Stomach smooth muscle (tissue), 2 donors: ENCODE measurements at regions not wholly inside any gene's neighbourhood (a gene's known extent, or its start where the extent isn't known, plus 50 kb on each side); places are given as distances from the start of the nearest gene placed in this dataset.

Experiments used
- H3K27ac ChIP-seq: one replicate; pipeline ENCODE4 v1.7.0; 2013; ENCODE audit warnings: mild to moderate bottlenecking, low read length, inconsistent platforms
- H3K27me3 ChIP-seq, 2 donors: one replicate each; pipeline ENCODE4 v1.7.0; 2013; ENCODE audit warnings: low read length in 2 of 2; ENCODE audit not compliant: insufficient read depth in 2 of 2, control insufficient read depth in 1 of 2
- H3K36me3 ChIP-seq, 2 donors: one replicate each; pipeline ENCODE4 v1.7.0; 2013; ENCODE audit warnings: low read length in 2 of 2; ENCODE audit not compliant: control insufficient read depth in 2 of 2, insufficient read depth in 2 of 2
- H3K4me1 ChIP-seq: one replicate; pipeline ENCODE4 v1.7.0; 2013; ENCODE audit warnings: low read length; ENCODE audit not compliant: control insufficient read depth, insufficient read depth
- H3K4me3 ChIP-seq, 2 donors: one replicate each; pipeline ENCODE4 v1.7.0; 2013; ENCODE audit warnings: low read length in 2 of 2
- H3K9ac ChIP-seq, 2 donors: one replicate each; pipeline ENCODE4 v1.7.0; 2013; ENCODE audit warnings: low read length in 2 of 2, mild to moderate bottlenecking in 1 of 2
- H3K9me3 ChIP-seq, 2 donors: one replicate each; pipeline ENCODE4 v1.7.0; 2013; ENCODE audit warnings: low read length in 2 of 2; ENCODE audit not compliant: control insufficient read depth in 2 of 2
- donor health status: healthy.
- donor health status: Pancreatic carcinoma.

- H3K27me3 ChIP-seq = peaks cover 0 to 8% of the 10 kb centered on the region in 2 donors
- peaks cover 4 to 12% of the 10 kb centered on the region in 2 donors for H3K9me3 ChIP-seq
- H3K4me1 ChIP-seq = no peaks in the 10 kb centered on the region
- H3K4me3 ChIP-seq = no peak overlapping the region
- H3K27ac ChIP-seq = no peak overlapping the region
- no peak overlapping the region for H3K9ac ChIP-seq
- H3K36me3 ChIP-seq = no peaks in the 10 kb centered on the region
These were observed 355.8 kb downstream of the SOX9 start for GRCh38 chr17:72476575-72476986.

DNA sequence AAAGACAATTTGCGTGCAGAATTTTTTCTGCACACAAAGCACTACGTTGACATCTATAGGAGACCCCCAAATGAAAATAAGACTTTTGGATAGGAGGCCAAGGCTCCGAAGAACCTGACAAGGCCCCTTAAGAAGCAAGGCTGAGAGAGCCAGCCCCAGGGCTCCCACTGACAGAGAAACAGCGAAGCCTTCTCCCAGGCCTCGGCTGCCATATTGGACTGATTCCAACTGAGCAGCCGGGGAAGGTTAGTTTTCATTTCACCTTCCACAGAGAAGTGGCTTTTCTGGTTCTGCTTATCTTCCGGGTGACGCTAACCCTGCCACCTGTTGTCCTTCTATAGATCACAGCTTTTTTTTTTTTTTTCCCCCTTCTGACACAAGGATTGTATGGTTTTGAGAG lies 356.7 kb downstream of the SOX9 start:
- H3K9me3 ChIP-seq = peaks cover 7 to 12% of the 10 kb centered on the region in 2 donors
- no peak overlapping the region for H3K27ac ChIP-seq
- H3K9ac ChIP-seq = no peak overlapping the region
- peaks cover 0 to 6% of the 10 kb centered on the region in 2 donors for H3K27me3 ChIP-seq
- H3K4me1 ChIP-seq = no peaks in the 10 kb centered on the region
- no peak overlapping the region for H3K4me3 ChIP-seq
- no peaks in the 10 kb centered on the region for H3K36me3 ChIP-seq

GRCh38 chr17:72479113-72479512 lies 358.3 kb downstream of the SOX9 start:
- Histone ChIP-seq H3K9ac (no peak overlapping the region), H3K4me3 (no peak overlapping the region), H3K36me3 (no peaks in the 10 kb centered on the region), H3K9me3 (peaks cover 4 to 12% of the 10 kb centered on the region in 2 donors), H3K27ac (no peak overlapping the region), H3K27me3 (peaks cover 0 to 6% of the 10 kb centered on the region in 2 donors), H3K4me1 (no peaks in the 10 kb centered on the region)

DNA sequence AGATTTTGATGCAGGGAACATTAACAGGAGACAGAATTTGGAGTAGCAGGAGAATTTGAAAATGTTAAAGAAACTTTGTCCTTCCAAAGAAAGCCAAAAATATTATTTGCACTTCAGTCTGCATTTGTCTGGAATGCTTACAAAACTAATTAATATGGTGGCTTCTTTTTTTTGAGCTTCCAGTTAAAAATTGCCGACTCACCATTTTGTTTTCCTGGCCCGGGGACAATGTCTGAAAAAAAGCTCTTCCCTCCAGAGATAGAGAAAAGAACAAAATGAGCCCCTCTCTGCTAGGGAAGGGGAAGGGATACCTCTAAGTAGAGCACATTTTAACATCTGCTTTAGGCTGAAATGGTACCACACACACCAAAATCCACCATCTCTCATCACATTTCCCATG lies 360.8 kb downstream of the SOX9 start:
- Histone ChIP-seq H3K27me3 (peaks cover 0 to 6% of the 10 kb centered on the region in 2 donors), H3K9ac (no peak overlapping the region), H3K9me3 (peaks cover 3% of the 10 kb centered on the region in 2 donors), H3K4me3 (no peak overlapping the region), H3K4me1 (no peaks in the 10 kb centered on the region), H3K36me3 (no peaks in the 10 kb centered on the region), H3K27ac (no peak overlapping the region)

GRCh38 chr17:72485596-72485995 lies 364.8 kb downstream of the SOX9 start:
- H3K9ac ChIP-seq = no peak overlapping the region
- H3K27ac ChIP-seq = no peak overlapping the region
- H3K4me1 ChIP-seq = no peaks in the 10 kb centered on the region
- H3K27me3 ChIP-seq = peaks cover 3 to 5% of the 10 kb centered on the region in 2 donors
- H3K36me3 ChIP-seq = no peaks in the 10 kb centered on the region
- no peak overlapping the region for H3K4me3 ChIP-seq
- peaks cover 4% of the 10 kb centered on the region in 2 donors for H3K9me3 ChIP-seq

DNA sequence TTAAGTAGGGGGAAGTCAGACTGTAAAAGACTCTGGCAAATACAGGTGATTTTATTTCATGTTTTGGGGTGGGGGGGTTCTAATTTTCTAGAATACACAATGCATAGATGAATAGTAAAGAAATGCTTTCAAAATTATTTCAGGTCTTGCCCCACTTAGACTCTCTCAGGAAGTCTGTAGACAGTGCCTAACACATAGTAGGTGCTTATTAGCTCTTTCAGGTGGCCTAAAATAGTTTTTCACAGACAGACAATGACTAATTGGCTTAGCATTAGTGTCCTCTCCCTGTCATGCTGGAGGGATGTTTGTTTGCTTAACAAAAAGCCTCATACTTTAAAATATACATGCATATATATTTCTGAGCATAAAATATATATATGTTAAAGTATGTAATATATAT lies 366.0 kb downstream of the SOX9 start:
- no peak overlapping the region for H3K4me3 ChIP-seq
- H3K9me3 ChIP-seq = peaks cover 6 to 8% of the 10 kb centered on the region in 2 donors
- no peaks in the 10 kb centered on the region for H3K36me3 ChIP-seq
- H3K27ac ChIP-seq = no peak overlapping the region
- H3K4me1 ChIP-seq = no peaks in the 10 kb centered on the region
- H3K27me3 ChIP-seq = peaks cover 3 to 5% of the 10 kb centered on the region in 2 donors
- H3K9ac ChIP-seq = no peak overlapping the region

DNA sequence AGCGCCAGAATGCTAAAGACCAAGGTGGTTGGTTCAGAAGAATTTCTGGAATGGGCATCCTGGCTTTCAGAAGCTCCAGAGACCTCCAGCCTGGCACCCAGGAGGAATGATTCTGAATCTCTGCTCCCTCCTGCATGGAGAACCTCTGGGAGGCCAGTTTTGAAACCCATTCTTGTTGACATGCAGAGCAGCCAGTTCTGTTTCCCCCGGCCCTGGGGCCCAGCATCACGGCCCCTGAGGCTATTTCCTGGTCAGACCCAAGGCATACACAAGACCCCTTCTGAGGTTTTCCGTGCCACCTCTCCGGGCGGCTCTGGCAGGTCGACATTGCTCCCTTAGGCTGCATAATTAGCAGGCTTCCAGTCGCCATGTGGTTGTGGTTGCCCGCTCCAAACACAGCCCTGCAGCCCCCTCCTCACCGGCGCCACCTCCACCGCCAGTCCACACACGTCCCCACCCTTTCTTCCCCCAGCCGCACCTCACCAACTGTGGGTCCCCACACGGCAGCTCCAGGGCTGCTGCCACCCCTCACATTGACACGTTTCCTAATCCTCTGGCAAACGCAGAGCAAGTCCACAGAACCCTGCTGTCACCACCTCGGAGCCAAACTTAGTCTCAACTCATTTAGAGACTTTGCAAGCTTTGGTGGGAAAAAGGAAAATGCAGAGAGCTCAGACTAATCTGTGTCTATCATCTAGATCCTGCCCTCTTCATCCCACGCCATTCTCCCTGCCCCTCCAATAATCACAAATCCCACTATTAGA lies 367.1 kb downstream of the SOX9 start:
- peaks cover 6 to 7% of the 10 kb centered on the region in 2 donors for H3K9me3 ChIP-seq
- H3K27ac ChIP-seq = no peak overlapping the region
- H3K9ac ChIP-seq = no peak overlapping the region
- no peaks in the 10 kb centered on the region for H3K4me1 ChIP-seq
- no peak overlapping the region for H3K4me3 ChIP-seq
- peaks cover 3 to 5% of the 10 kb centered on the region in 2 donors for H3K27me3 ChIP-seq
- no peaks in the 10 kb centered on the region for H3K36me3 ChIP-seq

- Histone ChIP-seq H3K36me3 (no peaks in the 10 kb centered on the region), H3K9me3 (peaks cover 4 to 7% of the 10 kb centered on the region in 2 donors), H3K27me3 (peaks cover 3 to 5% of the 10 kb centered on the region in 2 donors), H3K9ac (no peak overlapping the region), H3K4me1 (no peaks in the 10 kb centered on the region), H3K4me3 (no peak overlapping the region), H3K27ac (no peak overlapping the region)
These were observed 367.9 kb downstream of the SOX9 start for GRCh38 chr17:72488555-72489271.

- Histone ChIP-seq H3K27me3 (peaks cover 3 to 5% of the 10 kb centered on the region in 2 donors), H3K36me3 (no peaks in the 10 kb centered on the region), H3K4me1 (no peaks in the 10 kb centered on the region), H3K4me3 (no peak overlapping the region), H3K9me3 (peaks cover 4 to 7% of the 10 kb centered on the region in 2 donors), H3K27ac (no peak overlapping the region), H3K9ac (no peak overlapping the region)
These were observed 368.4 kb downstream of the SOX9 start for GRCh38 chr17:72489272-72489641.

GRCh38 chr17:72491102-72491501 lies 370.3 kb downstream of the SOX9 start:
- no peak overlapping the region for H3K4me3 ChIP-seq
- H3K27ac ChIP-seq = no peak overlapping the region
- no peak overlapping the region for H3K9ac ChIP-seq

DNA sequence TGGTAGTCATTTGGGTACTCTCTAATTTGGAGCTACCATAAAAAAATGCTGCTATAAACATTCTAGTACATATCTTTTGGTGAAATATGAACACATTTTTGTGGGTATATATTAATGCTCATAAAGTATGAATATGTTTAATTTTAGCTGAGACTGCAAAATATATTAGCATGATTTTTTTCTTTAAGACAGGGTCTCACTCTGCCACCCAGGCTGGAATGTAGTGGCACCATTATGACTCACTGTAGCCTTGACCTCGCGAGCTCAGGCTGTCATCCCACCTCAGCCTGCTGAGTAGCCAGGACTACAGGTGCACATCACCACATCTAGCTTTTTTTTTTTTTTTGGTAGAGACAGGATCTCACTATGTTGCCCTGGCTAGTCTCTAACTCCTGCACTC lies 371.7 kb downstream of the SOX9 start:
- Histone ChIP-seq H3K27me3 (peaks cover 3 to 5% of the 10 kb centered on the region in 2 donors), H3K4me3 (no peak overlapping the region), H3K36me3 (no peaks in the 10 kb centered on the region), H3K4me1 (no peaks in the 10 kb centered on the region), H3K27ac (no peak overlapping the region), H3K9me3 (peaks cover 4 to 7% of the 10 kb centered on the region in 2 donors), H3K9ac (no peak overlapping the region)

More at GRCh38 chr17:72491102-72491501, 370.3 kb downstream of the SOX9 start:
- Histone ChIP-seq H3K4me1 (no peaks in the 10 kb centered on the region), H3K36me3 (no peaks in the 10 kb centered on the region), H3K9me3 (peaks cover 4 to 7% of the 10 kb centered on the region in 2 donors), H3K27me3 (peaks cover 3 to 5% of the 10 kb centered on the region in 2 donors)
